HG03159 (cell line): ENCODE measurements at regions not wholly inside any gene's neighbourhood (a gene's known extent, or its start where the extent isn't known, plus 50 kb on each side); places are given as distances from the start of the nearest gene placed in this dataset.

Experiments used
- ATAC-seq: cut with Tn5 transposase; IDR thresholded peaks from one replicate; pipeline ENCODE4 v1.9.1; 2021; ENCODE audit warnings: mild to moderate bottlenecking, moderate library complexity; ENCODE audit not compliant: unreplicated experiment

DNA sequence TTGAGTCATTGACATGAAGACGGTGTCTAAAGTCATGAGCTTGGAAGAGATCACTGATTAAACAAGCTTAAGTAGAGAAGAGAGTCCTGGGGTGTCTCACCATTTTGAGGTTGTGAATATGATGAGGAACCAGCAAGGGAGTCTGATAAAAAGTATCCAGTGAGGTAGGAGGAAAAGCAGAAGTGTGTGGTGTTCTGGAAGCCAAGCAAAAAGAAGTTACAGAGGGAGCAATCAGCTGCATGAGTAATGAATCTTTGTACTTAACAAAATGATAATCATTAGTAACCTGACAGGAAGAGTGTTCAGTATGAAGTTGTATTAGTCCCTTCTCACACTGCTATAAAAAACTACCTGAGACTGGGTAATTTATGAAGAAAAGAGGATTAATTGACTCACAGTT lies 131.3 kb downstream of the C11orf87 start:
- no peak for ATAC-seq

DNA sequence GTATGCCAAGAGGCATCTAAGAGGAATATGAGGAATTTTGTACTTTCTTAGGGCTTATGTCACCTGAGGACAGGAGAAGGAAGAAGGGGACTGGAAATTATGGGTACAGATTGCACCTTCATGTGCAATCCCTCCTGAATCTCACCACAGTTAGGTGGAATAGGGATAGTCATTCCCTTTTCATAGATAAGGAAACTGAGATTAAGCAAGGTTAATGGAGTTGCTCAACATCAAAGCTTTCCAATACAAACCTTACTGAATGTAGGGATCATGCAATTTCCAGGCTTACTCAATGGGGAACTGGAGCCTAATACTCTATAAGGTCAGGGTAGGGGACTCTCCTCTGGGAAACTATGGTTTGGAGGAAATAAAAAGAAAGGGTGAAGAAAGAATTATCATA lies 133.0 kb downstream of the C11orf87 start:
- no peak for ATAC-seq

DNA sequence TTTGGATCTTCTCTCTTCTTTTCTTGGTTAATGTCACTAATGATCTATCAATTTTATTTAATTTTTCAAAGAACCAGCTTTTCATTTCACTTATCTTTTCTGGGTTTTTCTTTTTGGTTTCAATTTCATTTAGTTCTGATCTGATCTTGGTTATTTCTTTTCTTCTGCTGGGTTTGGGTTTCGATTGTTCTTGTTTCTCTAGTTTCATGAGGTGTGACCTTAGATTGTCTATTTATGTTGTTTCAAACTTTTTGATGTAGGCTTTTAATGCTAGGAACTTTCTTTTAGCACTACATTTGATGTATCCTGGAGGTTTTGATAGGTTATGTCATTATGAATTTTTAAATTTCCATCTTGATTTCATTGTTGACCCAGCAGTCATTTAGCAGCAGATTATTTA lies 142.3 kb downstream of the C11orf87 start:
- no peak for ATAC-seq

DNA sequence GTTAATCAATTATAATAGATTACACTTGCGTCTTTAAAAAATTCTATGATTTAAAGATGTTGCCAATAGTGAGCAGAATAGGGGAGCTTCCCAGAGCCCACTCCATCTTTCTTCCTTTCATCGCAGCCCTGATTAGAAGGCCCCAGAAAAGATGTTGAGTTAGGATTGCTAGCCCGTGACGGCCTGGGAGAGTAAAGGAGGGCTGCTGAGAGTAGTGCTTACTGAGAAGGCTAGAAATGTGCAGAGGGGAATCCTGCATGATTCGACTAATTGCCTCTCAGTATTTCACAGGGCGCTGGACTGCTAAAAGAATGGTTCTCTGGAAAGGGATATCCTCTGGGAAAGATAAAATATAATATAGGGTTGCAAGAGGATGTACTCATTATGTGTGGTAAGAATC lies 160.5 kb downstream of the C11orf87 start:
- no peak for ATAC-seq

DNA sequence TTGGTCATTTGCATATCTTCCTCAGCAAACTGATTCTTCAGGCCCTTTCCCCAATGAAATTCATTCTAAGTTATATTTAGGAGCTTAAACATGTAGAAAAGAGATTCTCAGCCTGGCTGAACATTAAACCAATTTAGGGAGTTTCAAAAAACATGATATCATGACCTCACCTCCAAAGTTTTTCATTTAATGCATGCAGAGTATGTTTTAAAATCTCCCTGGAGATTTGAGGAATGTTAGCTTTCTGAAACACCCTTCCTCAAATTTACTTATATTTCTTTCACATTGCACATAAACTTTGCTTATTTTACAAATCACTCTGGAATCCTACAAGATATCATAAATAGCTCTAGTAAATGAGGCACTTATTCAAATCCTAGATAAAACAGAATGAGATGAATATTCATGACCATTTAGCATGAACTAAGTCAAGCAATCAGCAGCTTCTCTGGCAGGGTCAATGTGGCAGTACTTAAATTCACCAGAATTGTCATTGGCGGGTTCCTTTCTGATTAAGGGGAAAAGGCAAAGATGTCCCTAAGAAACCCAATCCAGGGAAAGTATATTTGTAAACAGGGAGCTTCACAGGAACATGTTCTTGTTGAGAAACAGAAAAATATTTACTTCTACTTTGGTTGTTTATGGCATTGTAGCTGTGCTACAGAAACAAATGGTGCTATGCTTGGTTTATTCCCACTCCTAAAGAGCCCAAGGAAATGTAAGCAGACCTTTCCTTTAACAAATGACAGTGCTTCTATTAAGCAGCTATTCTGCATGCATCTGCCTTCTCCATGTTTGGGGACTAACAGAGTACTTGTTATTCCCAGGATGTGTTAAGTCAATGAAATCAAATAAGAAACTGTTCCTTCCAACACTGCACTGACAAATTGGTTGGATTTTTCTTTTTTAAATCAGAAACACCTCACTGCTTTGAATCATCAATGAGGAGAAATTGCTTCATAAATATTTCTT lies 162.3 kb downstream of the C11orf87 start:
- ATAC-seq: no peak

DNA sequence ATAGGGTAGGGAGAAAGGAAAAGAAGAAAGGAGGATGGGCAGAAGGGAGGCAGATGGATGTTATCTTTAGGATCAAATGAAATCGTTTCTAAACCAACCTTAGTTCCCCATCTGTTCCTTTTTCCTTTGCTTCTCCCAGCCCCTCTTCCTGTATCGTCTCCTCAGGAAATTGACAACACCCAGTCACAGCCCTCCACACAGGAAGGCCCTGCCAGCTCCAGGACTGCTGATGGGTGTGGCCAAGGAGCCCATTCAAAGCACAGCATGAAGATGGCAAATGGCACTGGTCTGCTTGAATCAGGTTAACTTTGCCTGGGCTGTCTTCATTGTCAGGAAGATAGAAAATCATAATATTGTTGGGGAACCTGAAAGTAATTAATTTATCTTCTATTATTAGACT lies 164.8 kb downstream of the C11orf87 start:
- no peak for ATAC-seq

DNA sequence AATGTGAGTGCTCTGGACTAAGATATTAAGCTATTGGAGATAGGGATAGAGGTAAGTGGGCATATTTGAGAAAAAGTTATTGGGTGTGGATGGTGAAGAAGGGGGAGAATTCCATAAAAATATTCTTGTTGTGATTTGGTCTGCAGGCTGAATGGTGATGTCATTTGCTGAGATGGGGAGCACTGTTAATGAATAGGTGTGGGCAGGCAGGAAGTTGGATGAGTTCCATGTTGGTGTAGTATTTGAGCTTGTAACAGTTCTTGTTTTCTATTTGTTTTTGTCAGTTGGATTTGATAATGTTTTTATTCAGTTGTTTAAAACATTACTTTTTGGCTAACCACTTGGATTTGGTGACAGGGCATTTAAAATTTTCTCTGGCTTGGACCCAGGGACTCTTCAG lies 168.8 kb downstream of the C11orf87 start:
- no peak for ATAC-seq

DNA sequence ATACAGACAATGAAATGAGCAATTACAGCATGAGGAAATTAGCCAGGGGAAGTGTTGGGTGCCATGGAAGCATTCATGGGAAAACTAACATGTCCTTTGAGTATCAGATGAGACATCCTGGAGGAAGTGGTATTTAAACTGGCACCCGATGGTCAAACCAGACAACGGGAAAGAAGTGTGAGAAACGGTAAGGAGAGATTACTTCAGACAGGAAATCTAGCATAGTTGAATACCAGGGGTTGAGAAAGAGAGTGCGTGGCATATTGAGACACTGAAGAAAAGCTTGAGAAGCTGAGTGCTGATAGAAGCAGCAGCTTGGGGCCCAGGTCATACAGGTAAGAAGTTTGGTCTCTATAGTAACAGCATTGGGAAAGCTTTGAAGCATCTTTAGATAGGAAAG lies 175.3 kb downstream of the C11orf87 start:
- no peak for ATAC-seq

DNA sequence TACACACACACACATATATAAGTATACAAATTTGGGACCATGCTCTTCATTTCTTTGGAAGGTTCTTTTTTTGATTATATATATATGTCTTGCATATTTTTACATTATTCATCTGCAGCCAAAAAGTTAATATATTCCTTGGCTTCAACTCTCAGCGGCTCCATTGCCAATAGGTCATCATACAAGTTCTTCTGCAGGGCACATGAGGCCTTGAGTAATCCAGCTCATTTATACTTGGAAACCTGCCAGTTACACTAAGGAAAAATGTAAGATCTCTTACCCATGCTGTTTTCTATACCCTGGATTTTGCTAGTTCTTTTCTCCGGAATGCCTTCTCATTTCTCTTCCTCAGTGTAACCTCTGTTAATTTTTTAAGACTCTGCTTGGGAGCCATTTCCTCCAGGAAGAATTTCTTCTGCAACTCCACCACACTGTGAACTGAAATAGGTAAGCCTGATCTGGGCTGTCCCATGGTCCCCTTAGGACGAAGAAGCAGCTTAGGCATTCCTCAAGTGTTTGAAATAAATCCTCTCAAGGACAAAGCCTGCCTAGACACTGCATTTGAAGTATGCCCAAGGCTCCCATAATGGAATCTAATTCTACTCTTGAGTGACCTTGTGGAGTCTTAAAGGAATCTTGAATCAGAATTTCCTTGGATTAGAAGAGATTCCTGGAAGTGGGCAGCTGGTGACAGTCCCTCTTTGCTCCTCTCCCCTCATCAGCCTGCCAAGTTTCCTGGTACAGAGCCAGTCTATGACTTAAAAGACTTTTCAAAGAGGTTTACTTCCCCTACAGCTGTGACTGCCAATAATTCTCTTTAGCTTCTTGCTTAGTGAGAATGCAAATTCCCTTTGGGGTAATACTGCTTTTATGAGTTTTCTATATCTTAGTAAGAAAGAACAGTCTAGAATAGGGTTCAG lies 182.8 kb downstream of the C11orf87 start:
- no peak for ATAC-seq

DNA sequence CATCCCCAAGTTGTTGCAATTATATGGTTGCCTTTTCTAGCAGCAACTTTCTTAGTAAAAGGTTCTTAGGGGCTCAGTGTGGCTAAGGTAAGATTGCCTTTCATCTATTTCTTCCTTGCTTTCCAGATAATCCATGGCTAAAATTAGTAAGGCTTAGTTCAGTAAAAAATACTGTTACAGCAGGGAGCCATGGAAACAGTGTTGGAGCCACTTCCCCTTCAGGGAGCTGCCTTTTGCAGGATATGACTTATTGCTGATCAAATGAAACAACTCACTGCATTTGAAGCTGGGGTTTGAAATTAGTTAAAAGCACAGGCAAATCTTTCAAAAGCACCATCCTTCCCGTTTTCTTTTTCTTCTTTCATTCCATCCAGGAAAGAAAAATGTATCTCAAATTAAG lies 184.3 kb downstream of the C11orf87 start:
- ATAC-seq: no peak

DNA sequence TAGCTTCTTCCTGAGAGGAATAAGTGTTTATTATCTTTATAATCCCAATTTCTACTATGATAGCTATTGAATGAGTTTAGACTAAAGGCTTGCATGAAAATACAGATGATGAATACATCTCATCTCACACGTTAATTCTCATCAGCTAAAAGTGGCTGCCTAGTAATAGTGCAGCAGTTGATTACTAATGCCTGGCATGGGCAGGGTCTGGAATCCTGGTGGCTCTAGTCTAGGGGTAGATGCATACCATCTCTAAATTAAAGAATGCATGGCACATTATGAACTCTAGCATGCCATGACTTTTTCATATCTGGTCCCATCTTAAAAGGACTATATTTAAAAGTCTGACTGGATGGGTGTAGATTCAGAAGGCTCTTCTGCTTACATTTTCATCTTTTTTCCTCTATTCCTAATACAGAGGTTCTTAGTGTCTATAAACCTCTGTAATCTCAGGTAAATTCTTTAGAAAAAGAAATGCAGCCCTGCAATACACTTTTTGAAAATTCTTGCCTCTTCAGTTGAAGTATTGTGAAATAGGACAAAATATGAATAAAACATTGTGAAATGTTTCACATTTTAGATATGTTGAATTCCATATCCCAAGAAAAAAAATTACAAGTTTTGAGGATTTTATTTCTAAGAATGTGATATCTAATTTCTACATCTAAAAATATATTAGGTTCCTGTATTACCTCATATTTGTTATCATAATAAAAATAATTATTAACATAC lies 187.6 kb downstream of the C11orf87 start:
- ATAC-seq: no peak

DNA sequence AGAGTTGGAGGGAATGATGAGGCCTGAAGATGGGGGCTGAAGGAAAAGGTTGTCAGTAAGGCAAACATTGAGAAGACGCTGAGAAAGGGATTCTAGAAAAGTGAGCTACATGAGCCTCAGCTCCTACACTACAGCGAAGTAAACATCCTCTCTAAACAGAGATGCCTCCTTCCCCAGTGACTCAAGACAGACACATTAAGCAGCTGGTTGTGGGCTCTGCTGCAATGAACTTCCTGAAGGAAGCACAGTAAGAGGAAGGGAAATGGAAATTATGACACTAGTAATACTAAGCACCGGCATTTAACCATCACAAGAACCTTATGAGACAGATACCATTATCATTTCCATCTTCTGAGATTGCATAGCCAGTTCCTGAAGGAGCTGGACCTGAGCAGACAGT lies 190.5 kb downstream of the C11orf87 start:
- ATAC-seq: no peak

DNA sequence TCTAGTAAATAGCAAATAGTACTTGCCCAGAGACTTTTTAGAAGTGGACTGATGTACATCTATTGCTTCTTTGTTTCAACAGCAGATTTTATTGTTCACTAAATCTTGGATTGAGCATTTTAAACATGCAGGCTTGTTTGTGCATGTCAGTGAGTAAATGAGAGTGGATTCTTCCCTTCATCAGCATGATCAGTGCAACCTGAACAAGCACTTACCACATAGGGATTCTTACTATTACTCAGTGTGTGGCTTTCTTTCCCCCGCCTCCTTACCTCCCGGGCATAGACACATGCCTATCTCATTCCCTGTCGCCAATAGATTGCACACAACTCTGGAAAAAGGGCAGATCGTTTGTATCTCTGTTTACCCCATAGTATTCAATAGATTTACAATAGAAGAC lies 197.5 kb downstream of the C11orf87 start:
- no peak for ATAC-seq

DNA sequence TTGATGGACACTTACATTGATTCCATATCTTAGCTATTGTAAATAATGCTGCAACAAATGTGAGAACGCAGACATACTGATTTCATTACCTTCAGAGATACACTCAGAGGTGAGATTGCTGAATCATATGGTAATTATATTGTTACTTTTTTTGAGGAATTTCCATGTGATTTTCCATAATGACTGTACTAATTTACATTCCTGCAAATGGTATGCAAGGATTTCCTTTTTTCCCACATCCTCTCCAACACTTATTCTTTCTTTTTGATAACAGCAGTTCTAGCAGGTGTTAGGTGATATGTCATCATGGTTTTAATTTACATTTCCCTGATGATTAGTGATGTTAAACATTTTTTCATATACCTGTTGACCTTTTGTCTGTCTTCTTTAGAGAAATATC lies 207.7 kb downstream of the C11orf87 start:
- no peak for ATAC-seq

DNA sequence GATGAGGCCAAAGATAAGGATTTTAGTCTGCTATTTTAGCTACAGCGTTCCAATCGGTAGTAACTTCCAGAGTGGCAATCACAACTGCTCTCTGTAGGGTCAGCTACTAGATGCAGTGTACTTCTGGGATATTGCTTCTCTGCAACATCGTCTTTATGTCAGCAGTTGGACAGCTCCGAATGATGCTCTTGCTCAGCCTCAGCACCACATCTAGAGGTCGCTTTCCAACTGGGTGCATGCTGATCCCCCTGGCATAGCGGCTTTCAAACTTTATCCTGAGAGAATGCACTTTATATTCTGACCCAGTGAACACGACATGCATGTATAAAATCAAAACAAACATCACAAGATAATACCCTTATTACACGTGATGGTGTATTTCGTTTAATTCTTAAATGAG lies 219.6 kb downstream of the C11orf87 start:
- no peak for ATAC-seq

DNA sequence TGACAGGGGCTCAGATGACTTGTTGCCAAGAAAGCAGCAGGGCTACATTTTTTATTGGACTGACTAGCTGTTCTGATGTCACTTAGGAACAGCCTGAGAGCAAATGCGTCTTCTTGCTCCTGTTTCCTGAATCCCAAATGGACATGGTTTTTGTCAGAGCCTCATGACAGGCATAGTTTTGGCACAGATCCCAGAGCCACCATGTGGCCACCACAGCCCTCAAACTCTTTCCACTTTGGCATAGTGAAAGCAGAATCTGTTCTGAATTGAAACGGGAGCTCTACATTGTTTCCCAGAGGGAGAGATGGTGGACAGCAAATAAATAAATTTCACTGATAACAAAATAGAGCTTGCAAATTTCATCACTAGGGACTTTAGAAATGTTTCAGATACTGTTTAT lies 222.2 kb downstream of the C11orf87 start:
- no peak for ATAC-seq

DNA sequence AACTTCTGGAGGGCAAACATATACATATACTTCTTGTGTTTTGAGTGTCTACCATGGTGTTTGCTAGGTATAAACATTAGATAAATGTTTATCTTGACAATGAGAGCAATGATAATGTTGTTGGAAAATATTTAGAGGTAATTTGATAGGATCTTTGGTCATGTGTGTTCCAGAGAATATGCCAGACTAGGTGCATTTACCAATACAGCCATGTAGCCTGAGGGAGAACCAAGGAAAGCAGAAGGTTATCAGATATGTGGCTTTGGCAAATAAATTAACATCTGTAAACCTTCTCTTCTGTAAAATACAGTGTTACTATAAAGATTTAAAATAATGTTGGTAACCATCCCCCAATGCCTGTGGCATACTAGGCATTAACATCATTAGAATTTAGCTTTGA lies 226.8 kb downstream of the C11orf87 start:
- no peak for ATAC-seq

DNA sequence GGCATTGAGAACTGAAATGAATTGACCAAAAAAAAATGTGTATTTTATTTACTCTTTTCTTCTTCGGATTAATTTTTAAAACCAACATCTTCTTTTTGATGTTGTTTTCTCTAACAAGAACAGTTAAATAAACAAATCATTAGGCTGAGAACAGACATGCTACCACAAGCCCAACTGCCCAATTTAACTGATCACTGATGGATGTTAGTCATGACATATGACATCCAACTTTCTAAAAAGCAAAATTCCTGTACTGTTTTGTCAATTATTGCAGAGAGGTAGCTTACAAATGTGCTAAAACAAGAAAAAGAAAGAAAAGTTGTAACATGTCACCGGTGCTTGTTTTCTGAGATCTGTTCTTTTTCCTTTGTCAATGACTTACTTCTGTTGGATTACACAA lies 232.1 kb downstream of the C11orf87 start:
- no peak for ATAC-seq

DNA sequence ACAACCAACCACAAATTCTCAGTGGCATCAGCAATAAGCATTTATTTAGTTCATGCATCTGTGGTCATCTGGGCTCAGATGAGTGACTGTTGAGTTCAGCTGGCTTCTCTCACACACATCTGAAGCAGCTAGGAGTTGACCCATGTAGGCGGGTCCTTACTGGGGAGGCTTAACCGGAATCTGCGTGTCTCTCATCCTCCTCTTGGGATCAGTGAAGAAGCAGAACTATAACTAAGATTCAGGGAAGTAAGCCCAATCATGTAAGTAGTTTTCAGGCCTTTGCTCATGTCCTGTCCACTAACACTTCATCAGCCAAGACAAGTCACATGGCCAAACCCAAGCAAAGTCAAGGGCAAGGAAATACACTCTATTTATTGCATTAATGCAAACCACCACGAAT lies 236.2 kb downstream of the C11orf87 start:
- ATAC-seq: no peak

DNA sequence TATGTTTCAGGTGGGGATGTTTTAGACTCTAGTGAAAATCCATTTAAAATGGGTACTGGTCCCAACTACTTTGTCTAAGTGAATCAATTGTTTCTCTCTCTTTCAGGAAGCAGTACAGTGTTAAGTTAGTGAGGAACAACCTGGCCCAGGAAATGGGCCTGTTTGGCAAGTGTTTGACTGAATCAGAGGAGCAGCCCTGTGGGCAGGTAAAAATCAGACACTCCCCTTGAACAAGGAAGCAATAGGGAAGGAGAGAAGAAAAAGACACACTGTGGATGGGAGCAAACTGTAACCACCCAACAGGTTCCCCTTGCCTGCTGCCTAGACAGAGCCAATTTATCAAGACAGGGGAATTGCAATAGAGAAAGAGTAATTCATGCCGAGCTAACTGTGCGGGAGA lies 245.7 kb downstream of the C11orf87 start:
- ATAC-seq: no peak

DNA sequence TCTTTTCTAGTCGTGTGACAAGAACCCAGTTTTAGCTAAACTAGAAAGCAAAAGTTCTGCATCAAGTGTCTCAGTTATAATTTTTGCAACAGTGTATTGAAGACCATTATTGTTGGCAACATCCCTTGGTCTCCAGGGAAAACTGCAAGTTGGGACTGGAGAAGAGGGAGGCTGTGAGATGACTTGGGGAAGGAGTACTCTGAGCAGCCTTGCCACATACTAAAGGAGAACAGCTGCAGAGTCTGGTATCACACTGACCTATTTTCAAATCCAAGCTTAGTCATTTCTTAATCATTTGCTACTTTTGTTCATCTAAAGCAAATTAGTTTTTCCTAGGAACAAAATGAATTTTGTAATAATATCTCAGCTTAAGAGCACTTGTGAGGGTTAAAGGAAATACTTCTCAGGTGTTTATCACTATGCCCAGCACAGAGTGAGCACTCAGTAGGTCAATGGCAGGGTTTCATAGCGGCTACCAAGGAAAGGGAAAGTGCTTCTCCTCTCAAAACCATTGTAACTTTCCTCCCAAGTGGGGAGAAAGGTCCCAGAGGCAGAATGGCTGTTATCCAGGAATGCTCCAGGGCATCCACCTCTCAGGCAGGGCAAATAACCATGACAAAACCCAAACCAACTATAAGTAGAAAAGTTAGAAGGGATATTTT lies 247.1 kb downstream of the C11orf87 start:
- no peak for ATAC-seq
